ENCODE measurements at regions not wholly inside any gene's neighbourhood (a gene's known extent, or its start where the extent isn't known, plus 50 kb on each side); places are given as distances from the start of the nearest gene placed in this dataset.

DNA sequence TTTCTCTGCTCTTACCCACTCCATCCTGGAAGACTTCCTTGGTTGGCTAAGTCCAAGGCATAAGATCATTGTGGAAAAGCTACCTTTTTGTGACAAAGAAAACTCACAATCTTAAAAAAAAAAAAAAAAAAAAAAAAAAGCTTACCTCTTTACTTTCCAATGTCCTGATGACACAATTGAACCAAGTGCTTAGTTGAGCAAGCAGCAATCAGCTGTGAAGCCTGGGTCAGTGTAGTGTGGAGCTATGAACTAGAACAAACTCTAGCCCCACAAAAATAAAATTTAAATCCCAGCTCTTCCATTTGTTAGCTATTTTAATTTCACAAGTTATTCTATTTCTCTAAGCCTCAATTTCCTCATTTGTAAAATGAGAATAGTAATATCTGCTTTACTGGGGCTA, 647.6 kb downstream of the LMO4 start:
- TF ChIP-seq POLR2AphosphoS5 (IDR thresholded peaks at IDR 0.05) = no peak
- TF ChIP-seq CTCF (IDR thresholded peaks at IDR 0.05 in 8 of 11, conservative IDR thresholded peaks at IDR 0.05 in 3 of 11) = no peak
